ENCODE measurements at regions not wholly inside any gene's neighbourhood (a gene's known extent, or its start where the extent isn't known, plus 50 kb on each side); places are given as distances from the start of the nearest gene placed in this dataset.

- BruUV-seq (replicated peaks) = no TSS peak
- no peak overlapping the region for H3K27ac ChIP-seq (ENCODE audit: low read depth, low read length, poor library complexity, severe bottlenecking)
- ChIA-PET CTCF (no interaction called here), POLR2A (ENCODE audit: low non-redundant PET) (no interaction called here)
- TF ChIP-seq, protein P1, sequence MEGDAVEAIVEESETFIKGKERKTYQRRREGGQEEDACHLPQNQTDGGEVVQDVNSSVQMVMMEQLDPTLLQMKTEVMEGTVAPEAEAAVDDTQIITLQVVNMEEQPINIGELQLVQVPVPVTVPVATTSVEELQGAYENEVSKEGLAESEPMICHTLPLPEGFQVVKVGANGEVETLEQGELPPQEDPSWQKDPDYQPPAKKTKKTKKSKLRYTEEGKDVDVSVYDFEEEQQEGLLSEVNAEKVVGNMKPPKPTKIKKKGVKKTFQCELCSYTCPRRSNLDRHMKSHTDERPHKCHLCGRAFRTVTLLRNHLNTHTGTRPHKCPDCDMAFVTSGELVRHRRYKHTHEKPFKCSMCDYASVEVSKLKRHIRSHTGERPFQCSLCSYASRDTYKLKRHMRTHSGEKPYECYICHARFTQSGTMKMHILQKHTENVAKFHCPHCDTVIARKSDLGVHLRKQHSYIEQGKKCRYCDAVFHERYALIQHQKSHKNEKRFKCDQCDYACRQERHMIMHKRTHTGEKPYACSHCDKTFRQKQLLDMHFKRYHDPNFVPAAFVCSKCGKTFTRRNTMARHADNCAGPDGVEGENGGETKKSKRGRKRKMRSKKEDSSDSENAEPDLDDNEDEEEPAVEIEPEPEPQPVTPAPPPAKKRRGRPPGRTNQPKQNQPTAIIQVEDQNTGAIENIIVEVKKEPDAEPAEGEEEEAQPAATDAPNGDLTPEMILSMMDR (conservative IDR thresholded peaks at IDR 0.05; ENCODE audit: low read depth, low read length) = no peak
- no peak for TF ChIP-seq EZH2 (IDR thresholded peaks at IDR 0.05; ENCODE audit: borderline replicate concordance, low read depth, low read length, poor library complexity, severe bottlenecking)
- no peak overlapping the region for H3K4me3 ChIP-seq (ENCODE audit: low read depth, low read length, poor library complexity, severe bottlenecking)
- no peaks in the 10 kb centered on the region for H3K27me3 ChIP-seq (replicated peaks; ENCODE audit: insufficient read depth, low read depth, low read length, poor library complexity)
- H3K9me3 ChIP-seq (ENCODE audit: low read depth, low read length, poor library complexity, severe bottlenecking) = no peaks in the 10 kb centered on the region
- no peaks in the 10 kb centered on the region for H3K36me3 ChIP-seq (ENCODE audit: insufficient read depth, low read length, poor library complexity, severe bottlenecking)
- intact Hi-C loops (cut with micrococcal nuclease; ENCODE audit: unreplicated experiment) = no loop called here
- no peaks in the 10 kb centered on the region for H3K4me1 ChIP-seq (ENCODE audit: insufficient read depth, low read length, poor library complexity, severe bottlenecking)
- DNase-seq (ENCODE audit: low spot score) = no peak
Observed at GRCh38 chr17:33676444-33676843, 383.3 kb upstream of the ASIC2 start.

DNA sequence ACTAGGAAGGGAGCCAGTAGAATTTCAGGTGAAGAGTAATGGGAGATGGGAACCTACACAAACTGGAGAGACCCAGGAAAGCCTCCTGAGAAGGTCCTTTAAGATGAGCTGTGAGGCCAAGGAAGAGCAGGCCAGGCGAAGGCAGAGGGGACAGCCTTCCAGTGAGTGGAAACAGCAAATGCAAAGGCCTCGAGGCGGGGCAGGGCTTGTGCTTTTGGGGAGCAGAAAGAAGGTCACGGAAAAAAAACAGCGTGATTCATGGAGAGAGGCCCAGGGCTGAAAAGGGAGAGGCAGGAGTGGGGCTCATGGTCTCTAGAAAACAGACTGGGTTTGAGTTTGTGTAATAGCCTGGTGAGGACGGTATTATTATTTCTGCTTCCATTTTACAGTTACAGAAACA is 386.5 kb upstream of the ASIC2 start:
- intact Hi-C loops (cut with micrococcal nuclease; ENCODE audit: unreplicated experiment) = no loop called here
- TF ChIP-seq, protein P1 (conservative IDR thresholded peaks at IDR 0.05; ENCODE audit: low read depth, low read length) = no peak
- TF ChIP-seq EZH2 (IDR thresholded peaks at IDR 0.05; ENCODE audit: borderline replicate concordance, low read depth, low read length, poor library complexity, severe bottlenecking) = no peak
- Histone ChIP-seq H3K27ac (ENCODE audit: low read depth, low read length, poor library complexity, severe bottlenecking) (no peak overlapping the region), H3K4me1 (ENCODE audit: insufficient read depth, low read length, poor library complexity, severe bottlenecking) (no peaks in the 10 kb centered on the region), H3K36me3 (ENCODE audit: insufficient read depth, low read length, poor library complexity, severe bottlenecking) (no peaks in the 10 kb centered on the region), H3K4me3 (ENCODE audit: low read depth, low read length, poor library complexity, severe bottlenecking) (no peak overlapping the region), H3K9me3 (ENCODE audit: low read depth, low read length, poor library complexity, severe bottlenecking) (no peaks in the 10 kb centered on the region), H3K27me3 (replicated peaks; ENCODE audit: insufficient read depth, low read depth, low read length, poor library complexity) (no peaks in the 10 kb centered on the region)
- DNase-seq (ENCODE audit: low spot score) = no peak
- ChIA-PET CTCF (no interaction called here), POLR2A (ENCODE audit: low non-redundant PET) (no interaction called here)
- BruUV-seq (replicated peaks) = no TSS peak

DNA sequence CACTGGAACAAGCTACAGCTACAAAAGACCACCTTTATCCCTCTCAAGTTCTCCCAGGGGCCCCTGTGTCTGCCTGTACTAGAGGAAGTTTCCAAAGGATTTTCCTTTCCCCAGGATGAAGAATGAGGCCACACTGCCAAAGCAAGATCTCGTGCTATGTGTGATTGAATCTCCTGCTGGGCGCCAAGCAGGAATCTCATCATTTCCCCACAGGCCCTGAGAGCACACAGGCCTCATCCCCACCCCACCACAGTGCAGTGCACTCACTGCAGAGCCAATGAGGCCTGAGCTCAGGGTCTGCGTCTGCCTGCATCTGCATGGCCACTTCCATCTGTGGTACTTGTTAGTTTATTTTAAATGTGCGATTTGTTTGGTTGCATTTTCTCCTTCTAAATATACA is 387.4 kb upstream of the ASIC2 start:
- Histone ChIP-seq H3K36me3 (ENCODE audit: insufficient read depth, low read length, poor library complexity, severe bottlenecking) (no peaks in the 10 kb centered on the region), H3K4me3 (ENCODE audit: low read depth, low read length, poor library complexity, severe bottlenecking) (no peak overlapping the region), H3K4me1 (ENCODE audit: insufficient read depth, low read length, poor library complexity, severe bottlenecking) (no peaks in the 10 kb centered on the region), H3K9me3 (ENCODE audit: low read depth, low read length, poor library complexity, severe bottlenecking) (no peaks in the 10 kb centered on the region), H3K27ac (ENCODE audit: low read depth, low read length, poor library complexity, severe bottlenecking) (no peak overlapping the region), H3K27me3 (replicated peaks; ENCODE audit: insufficient read depth, low read depth, low read length, poor library complexity) (no peaks in the 10 kb centered on the region)
- DNase-seq (ENCODE audit: low spot score) = no peak
- POLR2A ChIA-PET (ENCODE audit: low non-redundant PET) = no interaction called here
- TF ChIP-seq, protein P1 (conservative IDR thresholded peaks at IDR 0.05; ENCODE audit: low read depth, low read length) = no peak
- no peak for TF ChIP-seq EZH2 (IDR thresholded peaks at IDR 0.05; ENCODE audit: borderline replicate concordance, low read depth, low read length, poor library complexity, severe bottlenecking)
- no TSS peak for BruUV-seq (replicated peaks)
- intact Hi-C loops (cut with micrococcal nuclease; ENCODE audit: unreplicated experiment) = no loop called here
- CTCF ChIA-PET = no interaction called here
